Right kidney (tissue), 1 donor: ENCODE measurements at regions not wholly inside any gene's neighbourhood (a gene's known extent, or its start where the extent isn't known, plus 50 kb on each side); places are given as distances from the start of the nearest gene placed in this dataset.
"Not testable (repeated sequence)": the region's sequence is repeated elsewhere in the genome, so short reads cannot be mapped to it uniquely, and the experiment has no call there.

Experiments used
- DNase-seq: peaks from one replicate; pipeline ENCODE4 v3.0.0-alpha.2; 2016

DNA sequence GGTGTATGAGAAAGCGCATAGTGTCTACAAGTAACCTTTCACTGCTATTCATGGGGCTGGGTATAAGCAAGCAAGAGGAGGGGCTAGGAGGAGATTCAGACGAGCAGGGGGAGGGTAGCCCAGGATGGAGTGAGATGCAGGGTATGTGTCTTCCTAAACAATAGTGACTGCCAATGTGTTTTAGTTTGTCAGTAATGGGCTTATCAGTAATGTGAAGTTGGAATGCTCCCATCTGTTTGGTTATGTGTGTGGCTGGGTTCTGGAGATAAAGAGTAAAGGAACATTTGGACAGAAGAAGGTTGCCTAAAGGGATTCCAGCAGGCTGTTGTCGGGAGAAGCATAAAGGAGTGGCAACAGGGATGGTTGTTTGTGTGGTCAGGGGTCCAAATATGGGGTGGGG lies 62.7 kb upstream of the EZR start:
- not testable (repeated sequence) for DNase-seq

DNA sequence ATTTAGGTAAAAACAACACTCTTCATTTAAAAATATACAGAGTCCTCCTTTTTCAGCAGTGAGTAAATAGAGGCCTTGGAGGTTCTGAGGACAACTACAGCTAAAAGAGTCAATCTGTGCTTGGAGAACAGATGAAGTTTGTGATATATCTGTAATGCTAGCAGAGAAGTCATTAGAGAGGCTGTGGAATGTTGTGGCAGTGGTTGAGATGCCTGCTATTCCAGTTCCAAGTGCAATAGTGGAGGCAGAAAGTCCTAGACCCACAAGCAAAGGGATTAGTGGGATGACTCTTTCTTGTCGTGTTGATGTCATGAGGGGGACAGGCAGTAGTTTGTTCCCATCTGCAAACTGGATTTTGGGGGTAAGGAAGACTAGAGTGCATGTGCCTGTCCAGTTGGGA lies 62.1 kb upstream of the EZR start:
- not testable (repeated sequence) for DNase-seq

DNA sequence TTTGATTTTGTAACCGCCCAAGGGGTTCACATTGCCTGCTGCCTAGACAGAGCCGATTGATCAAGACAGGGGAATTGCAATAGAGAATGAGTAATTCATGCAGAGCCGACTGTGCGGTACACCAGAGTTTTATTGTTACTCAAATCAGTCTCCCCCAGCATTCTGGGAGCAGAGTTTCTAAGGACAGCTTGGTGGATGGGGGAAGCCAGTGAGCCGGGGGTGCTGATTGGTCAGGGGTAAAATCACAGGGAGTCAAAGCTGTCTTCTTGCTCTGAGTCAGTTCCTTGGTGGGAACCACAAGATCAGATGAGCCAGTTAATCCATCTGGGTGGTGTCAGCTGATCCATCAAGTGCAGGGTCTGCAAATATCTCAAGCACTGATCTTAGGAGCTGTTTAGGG lies 60.0 kb upstream of the EZR start:
- no peak for DNase-seq

DNA sequence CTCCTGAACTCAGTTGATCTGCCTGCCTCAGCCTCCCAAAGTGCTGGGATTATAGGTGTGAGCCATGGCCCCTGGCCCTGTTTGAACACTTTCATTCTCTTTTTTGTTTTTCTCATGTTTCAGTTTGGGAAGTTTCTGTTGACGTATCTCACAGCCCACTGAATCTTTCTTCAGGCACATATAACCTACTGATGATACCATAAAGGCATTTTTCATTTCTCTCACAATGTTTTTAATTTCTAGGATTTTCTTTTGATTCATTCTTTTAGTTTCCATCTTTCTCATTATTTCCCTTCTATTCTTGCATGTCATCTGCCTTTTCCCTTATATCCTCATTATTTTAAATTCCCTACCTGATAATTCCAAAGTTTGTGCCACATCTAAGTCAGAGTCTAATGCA lies 58.5 kb upstream of the EZR start:
- DNase-seq = no peak

DNA sequence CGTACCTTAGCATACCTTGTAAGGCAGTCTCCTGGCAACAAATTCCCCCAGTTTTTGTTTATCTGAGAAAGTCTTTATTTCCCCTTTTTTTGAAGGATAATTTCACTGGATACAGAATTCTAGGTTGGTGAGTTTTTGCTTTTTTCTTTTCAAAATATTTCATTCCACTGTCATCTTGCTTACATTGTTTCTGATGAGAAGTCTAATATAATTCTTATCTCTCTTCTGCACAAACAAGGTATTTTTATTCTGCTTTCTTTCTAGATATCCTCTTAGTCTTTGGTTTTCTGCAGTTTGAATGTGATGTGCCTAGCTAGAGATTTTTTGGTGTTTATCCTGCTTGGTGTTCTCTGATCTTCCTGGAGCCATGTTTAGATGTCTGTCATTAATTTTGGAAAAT lies 57.7 kb upstream of the EZR start:
- DNase-seq = no peak

DNA sequence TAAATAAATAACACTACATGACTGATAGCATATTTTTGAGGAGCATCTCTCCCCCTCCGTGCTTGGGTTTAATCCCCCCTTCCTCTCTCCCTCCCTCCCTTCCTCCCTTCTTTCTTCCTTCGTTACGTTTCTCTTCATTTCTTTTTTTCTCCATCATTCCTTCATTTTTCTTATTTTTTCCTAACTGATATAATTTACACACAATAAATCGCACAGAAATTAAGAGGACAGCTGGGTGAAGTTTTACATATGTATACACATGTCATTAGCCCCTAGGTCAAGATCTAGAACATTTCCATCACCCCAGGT lies 51.4 kb upstream of the EZR start:
- DNase-seq = no peak

DNA sequence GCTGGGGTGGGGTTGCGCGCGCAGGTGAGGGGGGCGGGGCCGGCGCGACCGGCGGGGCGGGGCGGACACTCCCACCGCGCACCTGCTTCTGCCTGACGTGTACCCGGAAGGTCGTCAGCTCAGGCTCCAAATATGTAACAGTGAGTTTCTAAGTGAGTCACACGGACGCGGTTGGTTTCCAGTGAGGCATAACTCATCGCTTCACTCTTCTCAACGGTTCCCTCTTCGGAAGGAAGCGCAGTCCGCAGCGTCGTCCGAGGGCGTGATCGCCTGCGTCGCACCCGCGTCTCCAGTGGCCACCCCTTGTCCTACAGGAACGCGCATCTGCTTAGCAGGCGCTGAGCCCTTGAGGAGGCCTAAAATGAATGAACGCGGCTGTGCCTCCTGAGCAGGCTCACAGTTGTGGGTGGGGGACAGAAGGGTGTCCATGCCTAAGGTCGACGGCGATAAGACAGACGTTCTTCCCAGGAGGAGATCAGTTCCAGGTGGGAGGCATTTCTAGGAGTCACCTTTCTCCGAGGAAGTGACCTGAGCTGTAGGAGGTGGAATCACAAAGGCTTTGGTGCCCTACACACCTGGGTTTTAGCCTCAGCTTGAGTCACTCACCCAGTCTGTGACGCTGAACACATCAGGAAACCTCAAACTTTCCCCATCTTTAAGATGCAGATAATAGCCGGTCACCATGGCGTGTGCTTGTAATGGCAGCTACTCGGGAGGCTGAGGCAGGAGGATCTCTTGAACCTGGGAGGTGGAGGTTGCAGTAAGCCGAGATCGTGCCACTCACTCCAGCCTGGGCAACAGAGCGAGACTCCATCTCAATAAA lies 50.9 kb upstream of the EZR start:
- DNase-seq = peak; percentile 84

DNA sequence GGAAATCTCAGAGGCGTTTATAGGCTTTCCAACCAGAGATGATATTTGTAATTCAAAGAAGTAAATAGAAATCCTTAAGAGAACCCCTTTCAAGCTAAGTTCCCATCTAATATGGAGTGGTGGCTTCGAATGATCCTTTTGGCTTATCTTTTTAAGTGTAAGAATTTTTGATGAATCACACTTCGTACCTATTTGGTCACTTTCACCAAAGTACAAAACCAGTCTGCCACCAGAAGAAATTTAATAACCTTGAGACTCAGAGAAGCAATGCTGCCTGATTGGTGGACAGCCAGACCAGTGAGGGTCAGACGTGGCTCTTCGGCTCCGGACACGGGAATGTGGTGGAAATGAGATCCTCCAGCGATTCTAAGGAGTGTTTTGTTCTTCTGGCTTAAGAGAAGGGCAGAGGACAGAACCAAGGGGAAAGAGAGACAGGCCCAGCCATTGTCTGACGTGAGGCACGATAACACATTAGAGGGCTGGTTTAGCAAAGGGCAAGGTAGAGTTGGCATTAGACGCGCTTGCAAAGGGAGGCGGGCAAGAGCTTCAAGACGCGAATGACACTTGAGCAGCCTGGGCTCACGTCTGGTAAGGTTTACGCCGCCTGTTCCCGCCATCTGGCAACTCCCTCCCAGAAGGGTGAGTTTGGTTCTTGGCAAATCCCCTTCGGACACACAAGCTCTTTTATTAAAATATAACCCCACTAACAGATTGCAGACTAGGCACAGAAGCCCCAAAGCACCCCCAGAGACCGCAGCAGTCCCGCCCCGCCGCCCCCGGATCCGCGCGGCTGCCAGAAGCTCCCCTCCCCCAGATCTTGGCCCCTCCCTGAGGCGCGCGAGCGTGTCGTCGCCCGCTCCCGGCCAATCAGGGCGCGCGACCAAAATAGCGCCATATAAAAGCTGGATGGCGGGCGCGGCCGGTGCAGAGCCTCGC lies 50.0 kb upstream of the EZR start:
- peak; percentile 83 for DNase-seq
